Esophagus squamous epithelium (tissue), 4 donors: ENCODE measurements at regions not wholly inside any gene's neighbourhood (a gene's known extent, or its start where the extent isn't known, plus 50 kb on each side); places are given as distances from the start of the nearest gene placed in this dataset.
"Not testable (repeated sequence)": the region's sequence is repeated elsewhere in the genome, so short reads cannot be mapped to it uniquely, and the experiment has no call there.

Experiments
- POLR2A ChIP-seq, 4 donors: fragments of 450-650 bp; IDR thresholded peaks; one replicate each; pipeline ENCODE4 v1.6.1; 2017; ENCODE audit warnings: antibody characterized with exemption in 4 of 4, mild to moderate bottlenecking in 4 of 4, moderate library complexity in 3 of 4
- TF ChIP-seq, protein P1 (sequence below), 6 experiments: fragments of 450-650 bp in 4 of 6; fragments of 200-600 bp in 2 of 6; sonication (generic) in 2 of 6; IDR thresholded peaks; one replicate each; pipeline ENCODE4 v1.5.1; 2016 to 2019; ENCODE audit warnings: antibody characterized with exemption in 6 of 6, mild to moderate bottlenecking in 4 of 6, moderate library complexity in 4 of 6

DNA sequence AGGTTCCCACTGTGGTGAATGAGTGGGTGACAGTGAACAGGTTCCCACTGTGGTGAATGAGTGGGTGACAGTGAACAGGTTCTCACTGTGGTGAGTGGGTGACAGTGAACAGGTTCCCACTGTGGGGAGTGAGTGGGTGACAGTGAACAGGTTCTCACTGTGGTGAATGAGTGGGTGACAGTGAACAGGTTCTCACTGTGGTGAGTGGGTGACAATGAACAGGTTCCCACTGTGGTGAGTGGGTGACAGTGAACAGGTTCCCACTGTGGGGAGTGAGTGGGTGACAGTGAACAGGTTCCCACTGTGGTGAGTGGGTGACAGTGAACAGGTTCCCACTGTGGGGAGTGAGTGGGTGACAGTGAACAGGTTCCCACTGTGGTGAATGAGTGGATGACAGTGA lies 637.6 kb downstream of the UQCRFS1 start:
- TF ChIP-seq, protein P1, sequence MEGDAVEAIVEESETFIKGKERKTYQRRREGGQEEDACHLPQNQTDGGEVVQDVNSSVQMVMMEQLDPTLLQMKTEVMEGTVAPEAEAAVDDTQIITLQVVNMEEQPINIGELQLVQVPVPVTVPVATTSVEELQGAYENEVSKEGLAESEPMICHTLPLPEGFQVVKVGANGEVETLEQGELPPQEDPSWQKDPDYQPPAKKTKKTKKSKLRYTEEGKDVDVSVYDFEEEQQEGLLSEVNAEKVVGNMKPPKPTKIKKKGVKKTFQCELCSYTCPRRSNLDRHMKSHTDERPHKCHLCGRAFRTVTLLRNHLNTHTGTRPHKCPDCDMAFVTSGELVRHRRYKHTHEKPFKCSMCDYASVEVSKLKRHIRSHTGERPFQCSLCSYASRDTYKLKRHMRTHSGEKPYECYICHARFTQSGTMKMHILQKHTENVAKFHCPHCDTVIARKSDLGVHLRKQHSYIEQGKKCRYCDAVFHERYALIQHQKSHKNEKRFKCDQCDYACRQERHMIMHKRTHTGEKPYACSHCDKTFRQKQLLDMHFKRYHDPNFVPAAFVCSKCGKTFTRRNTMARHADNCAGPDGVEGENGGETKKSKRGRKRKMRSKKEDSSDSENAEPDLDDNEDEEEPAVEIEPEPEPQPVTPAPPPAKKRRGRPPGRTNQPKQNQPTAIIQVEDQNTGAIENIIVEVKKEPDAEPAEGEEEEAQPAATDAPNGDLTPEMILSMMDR (IDR thresholded peaks at IDR 0.05), result not testable (repeated sequence)
- not testable (repeated sequence) for TF ChIP-seq POLR2A (IDR thresholded peaks at IDR 0.05)
